SK-N-MC (cell line): ENCODE measurements at regions not wholly inside any gene's neighbourhood (a gene's known extent, or its start where the extent isn't known, plus 50 kb on each side); places are given as distances from the start of the nearest gene placed in this dataset.

Experiments used
- DNase-seq: peaks from one replicate; pipeline ENCODE4 v3.0.0-alpha.2; 2011; ENCODE audit warnings: low read depth, low spot score
- H3K27ac ChIP-seq: fragments of 200-600 bp; sonication (generic); 2 replicates; pipeline ENCODE4 v1.5.1; 2016; ENCODE audit warnings: mixed run types
- H3K36me3 ChIP-seq: fragments of 200-600 bp; sonication (generic); 2 replicates; pipeline ENCODE4 v1.6.1; 2017; ENCODE audit warnings: antibody characterized with exemption, low read length, mixed read lengths; ENCODE audit not compliant: insufficient read depth
- H3K4me3 ChIP-seq: fragments of 200-600 bp; sonication (generic); 2 replicates; pipeline ENCODE4 v1.5.1; 2016
- H3K9ac ChIP-seq: fragments of 200-600 bp; sonication (generic); 2 replicates; pipeline ENCODE4 v1.8.0; 2017; ENCODE audit warnings: mixed run types, mixed read lengths; ENCODE audit not compliant: insufficient read length
- H3K9me3 ChIP-seq: fragments of 200-600 bp; sonication (generic); 2 replicates; pipeline ENCODE4 v1.6.1; 2017; ENCODE audit warnings: low read depth, mild to moderate bottlenecking, antibody characterized with exemption, low read length, moderate library complexity, mixed read lengths
- EZH2 ChIP-seq: fragments of 200-600 bp; sonication (generic); IDR thresholded peaks from one replicate; pipeline ENCODE4 v1.6.1; 2017; ENCODE audit warnings: antibody characterized with exemption
- FOXP2 ChIP-seq: optimal IDR thresholded peaks from 2 replicates; pipeline ENCODE3; 2011; ENCODE audit warnings: mild to moderate bottlenecking, moderate library complexity; ENCODE audit not compliant: insufficient read depth; ENCODE audit errors: extremely low read length, control extremely low read depth
- POLR2AphosphoS5 ChIP-seq: IDR thresholded peaks from 2 replicates; pipeline ENCODE4 v1.6.1; 2012; ENCODE audit warnings: mild to moderate bottlenecking, low read depth, low read length, borderline replicate concordance

DNA sequence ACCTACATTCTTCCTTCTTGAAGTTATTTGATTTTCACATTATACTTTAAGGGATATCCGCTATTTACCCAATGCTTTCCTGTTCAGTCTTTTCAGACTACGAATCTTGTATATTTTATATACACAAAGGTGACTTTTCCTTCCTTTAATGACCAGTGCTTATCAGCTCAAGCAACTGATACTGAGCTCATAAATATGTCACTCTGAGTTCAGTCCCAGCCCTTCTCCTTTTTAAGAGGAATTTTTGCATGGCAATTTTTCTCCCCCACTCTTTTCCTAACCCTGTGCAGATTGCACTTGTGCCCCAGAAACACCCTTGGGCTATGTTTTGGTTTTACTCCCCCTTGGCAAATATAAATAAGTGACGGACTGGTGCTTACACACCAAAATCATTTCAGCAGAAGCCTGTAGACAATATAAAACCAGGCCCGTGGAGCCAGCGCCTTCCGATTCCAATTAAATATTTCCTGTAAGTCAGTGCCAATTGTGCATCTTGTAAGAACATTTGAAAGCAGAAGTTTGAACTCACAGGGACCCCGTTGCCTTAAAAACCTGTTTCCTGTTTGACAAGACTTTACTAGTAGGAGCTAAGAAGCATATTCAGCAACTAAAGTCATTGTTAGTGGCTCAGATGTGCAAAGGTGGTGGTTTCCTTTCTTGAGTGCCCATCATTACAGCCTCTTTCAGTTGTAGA, 66.3 kb upstream of the GATA6 start:
- H3K9ac ChIP-seq: no peak overlapping the region

DNA sequence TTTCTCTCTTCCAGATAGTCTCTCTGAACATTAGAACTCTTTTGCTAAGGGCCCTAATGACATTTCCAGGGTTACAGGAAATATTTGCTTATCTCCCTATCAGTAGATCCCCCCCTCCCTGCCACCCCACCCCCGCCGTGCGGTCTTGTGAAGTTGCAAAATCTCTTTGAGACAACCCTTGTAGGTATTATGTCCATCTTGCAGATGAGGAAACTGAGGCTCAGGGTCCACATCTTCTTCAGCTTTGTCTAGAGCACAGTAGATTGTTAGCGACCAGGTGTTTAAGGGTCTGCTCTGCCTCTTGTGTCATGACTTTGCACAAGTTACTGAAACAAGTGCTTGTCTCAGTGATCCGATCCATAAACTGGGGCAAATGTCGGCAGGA, 65.8 kb upstream of the GATA6 start:
- TF ChIP-seq POLR2AphosphoS5: no peak
- no peak for TF ChIP-seq FOXP2
- TF ChIP-seq EZH2: no peak
- no peak for DNase-seq
- H3K9me3 ChIP-seq: no peaks in the 10 kb centered on the region

More for the DNA sequence above, 66.3 kb upstream of the GATA6 start:
- TF ChIP-seq FOXP2 (no peak), POLR2AphosphoS5 (no peak), EZH2 (no peak)
- Histone ChIP-seq H3K9me3 (no peaks in the 10 kb centered on the region), H3K4me3 (no peak overlapping the region), H3K27ac (no peak overlapping the region), H3K36me3 (no peaks in the 10 kb centered on the region)
- peak; percentile 42 for DNase-seq

DNA sequence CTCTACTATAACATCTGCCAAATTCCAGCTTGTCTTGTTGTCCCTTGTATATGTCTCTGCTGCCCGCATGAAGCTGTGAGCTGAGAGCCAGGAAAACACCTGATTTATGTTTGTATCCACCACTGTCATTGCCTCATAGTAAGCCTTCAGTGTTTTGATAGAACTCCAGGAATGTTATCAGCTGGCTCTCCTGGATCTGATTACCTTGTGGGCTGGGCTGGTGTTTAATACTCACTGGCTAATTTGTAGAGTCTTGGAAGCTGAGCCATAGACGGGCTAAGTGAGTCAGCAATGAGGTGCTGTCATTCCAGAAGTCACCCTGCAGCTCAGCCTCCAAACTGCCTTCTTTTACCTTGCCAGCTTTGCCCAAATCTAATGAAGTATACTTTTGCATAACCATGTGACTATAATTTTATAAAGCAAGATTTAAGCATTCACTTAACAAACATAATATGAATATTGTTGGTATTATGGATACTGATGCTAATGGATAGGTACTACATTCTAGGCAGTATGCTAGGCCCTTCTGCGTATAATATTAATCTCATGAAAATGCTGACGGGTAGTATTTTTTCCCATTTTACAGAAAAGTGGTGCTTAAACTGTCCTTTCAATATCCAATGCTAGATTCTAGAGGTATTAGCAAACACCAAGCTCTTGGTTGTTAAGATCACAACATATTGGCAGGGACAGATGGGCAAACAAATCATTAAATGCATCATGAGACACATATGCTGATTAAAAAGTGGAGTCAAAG, 62.7 kb upstream of the GATA6 start:
- Histone ChIP-seq H3K9me3 (no peaks in the 10 kb centered on the region), H3K36me3 (no peaks in the 10 kb centered on the region), H3K27ac (no peak overlapping the region), H3K9ac (no peak overlapping the region), H3K4me3 (no peak overlapping the region)
- TF ChIP-seq EZH2 (no peak), POLR2AphosphoS5 (no peak), FOXP2 (no peak)
- no peak for DNase-seq

More for the DNA sequence above, 65.8 kb upstream of the GATA6 start:
- H3K9ac ChIP-seq: no peak overlapping the region
- H3K27ac ChIP-seq: no peak overlapping the region
- H3K4me3 ChIP-seq: no peak overlapping the region
- H3K36me3 ChIP-seq: no peaks in the 10 kb centered on the region

DNA sequence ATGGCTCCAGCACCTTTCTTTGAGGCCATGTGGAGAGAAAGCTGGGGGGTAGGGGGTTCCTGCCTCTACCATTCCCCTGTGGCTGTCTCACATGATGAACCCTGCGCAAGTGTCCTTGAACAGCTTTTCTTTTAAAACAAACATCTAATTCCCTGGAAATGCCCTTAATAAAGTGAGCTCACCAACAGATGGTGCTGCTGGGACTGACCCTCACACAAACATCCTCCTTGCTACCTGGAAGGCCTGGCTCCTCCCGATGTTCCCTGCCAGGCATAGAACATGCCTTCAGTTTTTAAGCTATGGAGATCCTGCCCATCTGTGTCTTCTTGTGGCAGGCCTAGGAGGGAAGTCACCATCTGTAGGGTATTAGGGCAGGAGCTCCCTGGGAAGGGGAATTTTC, 60.7 kb upstream of the GATA6 start:
- DNase-seq: no peak
- H3K9ac ChIP-seq: no peak overlapping the region
- H3K27ac ChIP-seq: no peak overlapping the region
- no peaks in the 10 kb centered on the region for H3K36me3 ChIP-seq
- no peaks in the 10 kb centered on the region for H3K9me3 ChIP-seq
- H3K4me3 ChIP-seq: no peak overlapping the region
- TF ChIP-seq FOXP2: no peak
- TF ChIP-seq EZH2: no peak
- TF ChIP-seq POLR2AphosphoS5: no peak

DNA sequence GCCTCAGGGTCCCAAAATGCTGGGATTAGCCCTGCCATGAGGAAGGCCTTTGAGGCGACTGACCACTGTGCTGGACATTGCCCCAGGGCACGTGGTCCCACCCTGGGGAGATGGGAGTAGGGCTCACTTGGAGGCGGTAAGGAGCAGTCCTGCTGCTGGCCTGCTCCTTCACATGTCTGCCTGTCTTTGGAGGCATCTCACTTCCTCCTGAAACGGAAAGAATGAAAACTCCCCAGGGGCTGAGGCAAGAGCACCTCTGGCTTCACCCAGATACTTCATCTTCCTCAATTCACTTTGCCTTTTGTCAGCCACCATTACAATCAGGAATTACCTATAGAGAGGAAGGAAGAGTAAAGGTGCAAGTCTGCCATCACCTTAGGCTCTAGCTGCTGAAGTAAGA, 59.9 kb upstream of the GATA6 start:
- Histone ChIP-seq H3K27ac (no peak overlapping the region), H3K36me3 (no peaks in the 10 kb centered on the region), H3K9me3 (no peaks in the 10 kb centered on the region), H3K9ac (no peak overlapping the region), H3K4me3 (no peak overlapping the region)
- TF ChIP-seq POLR2AphosphoS5 (no peak), EZH2 (no peak), FOXP2 (no peak)
- DNase-seq: no peak

DNA sequence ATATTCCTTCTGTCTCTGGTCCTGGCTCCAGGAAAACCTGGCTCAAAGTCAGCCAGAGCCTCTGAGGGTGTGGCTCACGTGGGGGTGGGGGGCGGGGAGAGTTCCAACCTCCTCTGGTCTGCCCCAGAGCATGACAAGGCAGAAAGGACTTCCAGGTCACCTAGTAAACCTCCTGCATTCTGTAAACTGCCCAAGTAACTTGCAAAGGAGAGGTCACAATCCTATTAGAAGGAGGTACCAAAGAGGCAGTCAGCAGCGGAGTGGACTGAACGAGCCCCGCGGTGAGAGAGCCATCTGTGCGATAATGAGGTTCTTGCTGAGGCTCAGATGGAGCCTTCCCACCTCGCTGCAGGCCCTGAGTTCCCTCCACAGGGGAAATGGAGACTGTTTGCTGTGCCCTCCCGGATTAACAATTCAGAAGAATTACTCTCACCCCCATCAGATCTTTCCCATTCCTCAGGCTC, 58.9 kb upstream of the GATA6 start:
- no peak overlapping the region for H3K4me3 ChIP-seq
- no peak for TF ChIP-seq EZH2
- TF ChIP-seq POLR2AphosphoS5: no peak
- no peak for TF ChIP-seq FOXP2
- no peaks in the 10 kb centered on the region for H3K36me3 ChIP-seq
- no peak overlapping the region for H3K27ac ChIP-seq
- no peak overlapping the region for H3K9ac ChIP-seq
- DNase-seq: no peak
- no peaks in the 10 kb centered on the region for H3K9me3 ChIP-seq

DNA sequence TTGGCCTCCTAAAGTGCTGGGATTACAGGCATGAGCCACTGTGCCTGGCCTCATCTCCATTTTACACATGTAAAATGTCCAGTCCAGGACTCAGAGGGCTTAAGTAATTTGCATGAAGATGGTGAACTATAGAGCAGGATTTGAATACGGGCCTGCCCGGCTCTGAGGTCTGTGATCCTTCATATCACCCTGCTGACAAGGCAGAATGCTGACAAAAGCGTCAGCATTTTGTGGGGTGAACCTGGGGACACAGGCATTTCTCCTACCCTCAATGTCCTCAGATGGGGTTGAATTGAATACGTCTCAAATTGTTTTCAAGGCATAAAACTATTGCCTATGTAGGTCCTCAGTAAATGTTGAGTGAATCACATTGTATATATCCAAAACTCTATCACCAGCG, 57.2 kb upstream of the GATA6 start:
- H3K9ac ChIP-seq: no peak overlapping the region
- no peaks in the 10 kb centered on the region for H3K9me3 ChIP-seq
- no peak overlapping the region for H3K4me3 ChIP-seq
- H3K36me3 ChIP-seq: no peaks in the 10 kb centered on the region
- H3K27ac ChIP-seq: no peak overlapping the region
- TF ChIP-seq POLR2AphosphoS5: no peak
- no peak for TF ChIP-seq FOXP2
- TF ChIP-seq EZH2: no peak
- no peak for DNase-seq

- no peaks in the 10 kb centered on the region for H3K36me3 ChIP-seq
- H3K9ac ChIP-seq: no peak overlapping the region
- TF ChIP-seq EZH2 (no peak), POLR2AphosphoS5 (no peak), FOXP2 (no peak)
- no peak overlapping the region for H3K4me3 ChIP-seq
- no peak overlapping the region for H3K27ac ChIP-seq
- H3K9me3 ChIP-seq: no peaks in the 10 kb centered on the region
- DNase-seq: no peak
Observed at GRCh38 chr18:22113144-22113844, 56.1 kb upstream of the GATA6 start.
